GDM1 (cell line): ENCODE measurements at regions not wholly inside any gene's neighbourhood (a gene's known extent, or its start where the extent isn't known, plus 50 kb on each side); places are given as distances from the start of the nearest gene placed in this dataset.
A peak's percentile ranks its signal among the peaks of the same experiment; 100 is the strongest.

Experiments used
- DNase-seq: peaks from one replicate; lab custom pipeline; 2025; lab: John Stamatoyannopoulos, UW

DNA sequence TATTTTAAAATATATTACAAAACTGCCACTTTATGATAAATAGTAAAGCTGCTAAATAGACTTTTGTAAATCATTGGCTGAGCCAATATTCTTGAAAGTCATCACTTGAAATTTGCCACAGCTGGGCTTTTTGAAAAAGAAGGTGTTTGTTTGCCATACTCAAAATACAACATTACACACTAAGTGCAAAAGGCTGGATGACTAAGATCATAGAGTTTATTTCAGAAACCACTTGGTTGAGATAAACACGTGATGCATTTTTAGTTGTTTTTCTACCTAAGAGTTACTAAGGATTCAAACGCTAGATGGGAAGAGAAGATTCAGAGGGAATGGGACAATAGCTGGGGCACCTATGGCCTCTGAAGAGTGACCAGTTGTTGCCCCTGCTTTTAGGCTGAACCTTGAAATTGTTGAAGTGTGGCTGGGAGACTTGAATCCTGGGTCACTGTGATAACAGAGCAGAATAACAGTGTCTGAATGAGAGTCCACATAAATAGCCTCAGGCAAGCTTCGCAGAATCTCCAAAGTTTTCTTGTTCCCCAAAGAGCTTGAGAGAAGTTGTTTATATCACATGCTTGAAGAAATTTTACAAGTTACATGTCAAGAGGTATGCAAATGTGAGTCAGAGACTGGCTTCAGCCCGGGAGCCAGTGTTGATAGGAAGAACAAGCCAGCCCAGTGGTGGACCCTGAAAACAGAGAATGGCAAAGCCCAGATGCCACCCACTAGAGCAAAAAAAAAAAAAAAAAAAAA is 409.8 kb downstream of the GPD2 start:
- no peak for DNase-seq

GRCh38 chr2:156852210-156852609 is 405.3 kb upstream of the GALNT5 start:
- DNase-seq = no peak

DNA sequence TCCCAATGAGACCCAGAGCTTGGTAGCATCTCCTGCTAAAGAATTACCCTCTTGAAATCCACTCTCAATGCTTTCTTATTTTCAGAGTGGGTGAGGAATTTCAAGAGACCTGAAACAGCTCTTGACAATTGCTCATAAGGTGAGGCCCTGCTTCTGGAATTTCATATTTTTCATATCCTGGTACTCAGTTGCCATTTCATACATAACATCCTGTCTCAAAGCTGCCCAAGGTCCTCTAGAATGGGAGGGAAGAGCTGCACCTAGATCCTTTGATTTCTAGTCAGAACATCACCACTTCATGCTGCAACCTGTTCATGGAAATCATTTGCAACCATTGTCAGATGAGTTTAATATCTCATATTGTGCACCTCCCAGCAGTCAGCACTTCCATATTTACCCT is 404.8 kb upstream of the GALNT5 start:
- no peak for DNase-seq

DNA sequence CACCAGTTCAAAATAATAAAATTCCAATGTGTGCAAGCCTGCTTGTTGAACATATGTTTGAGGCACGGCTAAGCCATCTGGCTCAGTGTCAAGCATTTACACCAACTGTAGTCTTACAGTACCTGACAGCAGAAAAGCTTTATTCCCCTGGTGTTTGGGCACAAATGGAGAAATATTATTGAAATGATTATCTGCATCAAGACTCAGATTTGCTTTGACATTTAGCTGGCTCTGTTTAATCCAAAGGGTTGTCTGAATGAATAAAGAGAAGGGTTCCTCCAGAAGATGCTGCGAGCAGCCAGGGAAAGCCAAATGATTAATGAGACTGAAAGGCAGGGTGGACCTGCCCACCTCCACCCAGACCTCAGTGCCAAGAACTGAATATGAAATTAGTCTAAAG is 393.2 kb upstream of the GALNT5 start:
- DNase-seq = no peak

GRCh38 chr2:156864753-156865152 is 392.8 kb upstream of the GALNT5 start:
- no peak for DNase-seq

- no peak for DNase-seq
These were observed 390.3 kb upstream of the GALNT5 start for GRCh38 chr2:156867201-156867600.

GRCh38 chr2:156874707-156875106 is 382.8 kb upstream of the GALNT5 start:
- no peak for DNase-seq

GRCh38 chr2:156883804-156884203 is 373.7 kb upstream of the GALNT5 start:
- DNase-seq = no peak

GRCh38 chr2:156884216-156884615 is 373.3 kb upstream of the GALNT5 start:
- DNase-seq = no peak

GRCh38 chr2:156890529-156891148 is 366.9 kb upstream of the GALNT5 start:
- no peak for DNase-seq

GRCh38 chr2:156891609-156892008 is 365.9 kb upstream of the GALNT5 start:
- DNase-seq = no peak

DNA sequence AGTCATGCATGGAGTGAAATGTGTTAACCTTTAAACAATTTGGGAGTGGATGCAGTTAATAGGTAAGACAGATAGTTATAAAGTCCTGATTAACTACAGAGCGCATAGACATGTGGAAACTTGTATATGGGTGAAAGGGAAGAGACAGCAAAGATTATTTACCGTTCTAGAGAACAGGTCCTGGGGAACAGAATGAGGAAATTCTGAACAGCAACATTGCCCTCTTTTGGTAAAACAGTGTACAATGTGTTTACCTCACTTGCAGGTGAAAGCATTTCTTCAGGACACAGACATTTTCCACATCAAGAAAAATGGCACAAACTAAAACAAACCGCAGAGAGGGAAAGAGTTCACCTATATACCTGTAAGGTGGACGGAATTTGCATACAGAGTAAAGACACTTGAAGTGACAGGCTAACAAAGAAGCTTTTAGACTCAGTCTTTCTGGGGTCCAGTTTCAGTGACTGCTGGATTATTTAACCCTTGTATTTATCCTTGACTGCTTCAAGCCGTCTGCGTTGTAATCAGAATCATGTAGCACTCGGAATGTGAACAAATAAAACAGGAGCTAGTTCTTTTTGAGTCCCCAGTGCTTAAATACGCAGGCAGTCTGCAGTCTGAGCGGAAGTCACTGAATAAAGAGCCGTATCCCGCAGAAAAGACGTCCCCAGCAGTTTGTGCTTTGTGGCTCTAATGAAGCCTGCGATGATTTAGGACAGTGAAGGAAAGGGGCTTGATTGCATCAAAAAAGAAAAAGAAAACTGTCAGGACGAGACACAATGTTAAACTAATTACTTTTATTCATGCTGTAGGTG is 364.8 kb upstream of the GALNT5 start:
- DNase-seq = peak; percentile 11

GRCh38 chr2:156896294-156896693 is 361.2 kb upstream of the GALNT5 start:
- peak; percentile 10 for DNase-seq

GRCh38 chr2:156897548-156897947 is 360.0 kb upstream of the GALNT5 start:
- DNase-seq = no peak

GRCh38 chr2:156901373-156902031 is 356.0 kb upstream of the GALNT5 start:
- no peak for DNase-seq

- DNase-seq = no peak
These were observed 354.2 kb upstream of the GALNT5 start for GRCh38 chr2:156903335-156903734.

DNA sequence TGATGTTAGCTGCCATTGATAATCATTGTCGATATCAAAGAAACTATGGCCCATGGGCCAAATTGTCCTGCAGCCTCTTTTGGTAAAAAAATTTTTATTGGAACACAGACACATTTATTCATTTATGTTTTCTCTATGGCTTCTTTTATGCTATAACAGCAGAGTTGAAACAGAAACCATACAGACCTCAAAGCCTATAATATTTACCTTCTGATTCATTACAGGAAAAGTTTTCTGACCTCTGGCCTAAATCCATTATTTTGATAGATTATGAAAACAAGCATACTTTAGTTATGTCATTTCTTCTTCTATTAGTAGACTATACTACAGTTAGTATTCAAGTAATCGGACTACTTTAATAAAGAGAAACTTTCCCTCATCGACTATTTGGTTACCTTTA is 349.7 kb upstream of the GALNT5 start:
- DNase-seq = no peak

DNA sequence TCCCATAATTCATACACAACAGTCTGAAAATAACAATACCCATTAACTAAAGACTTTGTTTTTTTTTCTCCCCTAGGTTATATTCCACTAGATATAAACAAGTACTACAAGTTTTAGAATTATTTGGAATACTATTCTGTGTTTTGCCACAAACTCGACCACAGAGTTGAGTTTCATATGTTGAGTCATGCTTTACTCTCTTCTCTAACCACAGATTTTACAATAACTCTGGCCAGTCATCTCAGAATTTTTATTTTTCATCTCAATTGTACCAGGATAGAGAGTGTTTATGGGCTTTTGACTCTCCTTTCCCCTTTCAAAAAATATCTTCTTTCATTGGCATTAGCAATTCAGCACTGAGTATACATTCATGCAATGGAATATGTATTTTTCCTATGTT is 348.7 kb upstream of the GALNT5 start:
- DNase-seq = no peak

DNA sequence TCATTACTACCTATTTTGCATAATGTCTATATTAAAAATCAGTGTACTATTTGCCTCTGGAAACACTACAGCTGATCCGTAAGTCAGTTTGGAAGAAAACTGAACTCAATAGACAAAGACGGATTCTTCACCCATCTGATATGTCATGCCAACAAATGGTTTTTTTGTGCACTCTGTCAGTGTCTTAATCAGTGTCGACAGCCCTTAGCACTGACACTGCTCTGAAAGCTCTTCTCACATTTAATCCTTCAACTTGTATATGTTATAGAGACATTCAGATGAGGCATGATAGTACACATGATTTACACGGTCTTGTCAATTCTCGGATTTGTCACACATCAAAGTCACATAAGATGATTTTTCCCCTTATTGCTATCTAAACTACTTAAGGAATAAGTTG is 347.5 kb upstream of the GALNT5 start:
- DNase-seq = no peak

DNA sequence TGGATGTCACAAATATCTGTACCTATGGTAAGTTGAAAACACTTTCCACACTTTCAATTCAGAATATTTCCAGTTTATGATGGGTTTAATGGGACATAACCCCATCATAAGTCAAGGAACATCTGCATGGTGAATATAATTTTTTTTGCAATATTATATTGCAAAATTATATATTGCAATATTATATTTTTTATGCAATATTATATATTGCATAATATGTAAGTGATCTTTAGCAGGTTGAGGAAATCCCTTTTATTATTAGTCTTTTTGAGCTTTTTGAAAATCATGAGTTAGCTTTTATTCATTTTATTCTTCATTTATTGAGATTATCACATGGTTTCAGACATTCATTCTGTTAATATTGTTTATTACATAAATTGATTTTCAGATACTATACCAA is 342.2 kb upstream of the GALNT5 start:
- DNase-seq = no peak

- no peak for DNase-seq
These were observed 339.1 kb upstream of the GALNT5 start for GRCh38 chr2:156918410-156918809.

- DNase-seq = no peak
These were observed 327.1 kb upstream of the GALNT5 start for GRCh38 chr2:156930423-156930822.
